Uterus (tissue), 3 donors: ENCODE measurements at regions not wholly inside any gene's neighbourhood (a gene's known extent, or its start where the extent isn't known, plus 50 kb on each side); places are given as distances from the start of the nearest gene placed in this dataset.

Experiments used
- DNase-seq, 2 donors: peaks; one replicate each; pipeline ENCODE4 v3.0.0-alpha.2; 2019 to 2020
- H3K27ac ChIP-seq, 2 donors: fragments of 200-600 bp; sonication (generic); 1 replicate in 1 of 2; 2 replicates in 1 of 2; pipeline ENCODE4 v1.5.1; 2016 to 2018
- H3K27me3 ChIP-seq, 2 donors: fragments of 200-600 bp; sonication (generic); one replicate each; pipeline ENCODE4 v1.5.1; 2018 to 2019; ENCODE audit warnings: control low read depth in 1 of 2
- H3K36me3 ChIP-seq, 2 donors: fragments of 200-600 bp; sonication (generic); one replicate each; pipeline ENCODE4 v1.5.1; 2019; ENCODE audit warnings: control low read depth in 1 of 2
- H3K4me1 ChIP-seq, 2 donors: fragments of 200-600 bp; sonication (generic); one replicate each; pipeline ENCODE4 v1.5.1; 2018 to 2019; ENCODE audit warnings: control low read depth in 1 of 2
- H3K4me3 ChIP-seq, 2 donors: fragments of 200-600 bp; sonication (generic); 1 replicate in 1 of 2; 2 replicates in 1 of 2; pipeline ENCODE4 v1.5.1; 2018 to 2019; ENCODE audit warnings: mild to moderate bottlenecking in 1 of 2
- H3K9me3 ChIP-seq, 2 donors: fragments of 200-600 bp; sonication (generic); one replicate each; pipeline ENCODE4 v1.5.1; 2019; ENCODE audit warnings: control low read depth in 1 of 2
- CTCF ChIP-seq, 4 experiments: fragments of 200-600 bp in 2 of 4; fragments of 450-650 bp in 2 of 4; sonication (generic) in 2 of 4; IDR thresholded peaks; one replicate each; pipeline ENCODE4 v1.5.1; 2016 to 2019; ENCODE audit warnings: antibody characterized with exemption in 4 of 4, mild to moderate bottlenecking in 2 of 4, moderate library complexity in 1 of 4
- POLR2A ChIP-seq, 2 donors: fragments of 450-650 bp; IDR thresholded peaks; one replicate each; pipeline ENCODE4 v1.6.1; 2016; ENCODE audit warnings: antibody characterized with exemption in 2 of 2, mild to moderate bottlenecking in 1 of 2, moderate library complexity in 1 of 2
- intact Hi-C: fragments of 100-400 bp; cut with DNase I; formaldehyde crosslinking; loops from one replicate; pipeline ENCODE4 v1.15.1; 2023; ENCODE audit warnings: low total_unique reads
- donor health status: DM: yes; HTN: yes; CAD: no.

- intact Hi-C loops: no loop called here
- Histone ChIP-seq H3K4me1 (no peaks in the 10 kb centered on the region), H3K27ac (no peak overlapping the region), H3K27me3 (no peaks in the 10 kb centered on the region), H3K9me3 (no peaks in the 10 kb centered on the region), H3K36me3 (no peaks in the 10 kb centered on the region), H3K4me3 (no peak overlapping the region)
- DNase-seq: no peak
- TF ChIP-seq CTCF (IDR thresholded peaks at IDR 0.05) (no peak), POLR2A (IDR thresholded peaks at IDR 0.05) (no peak)
These were observed 161.7 kb upstream of the RMST start for GRCh38 chr12:97300891-97301290.

GRCh38 chr12:97301576-97301975, 161.0 kb upstream of the RMST start:
- H3K27me3 ChIP-seq: no peaks in the 10 kb centered on the region
- DNase-seq: no peak
- no peak overlapping the region for H3K27ac ChIP-seq
- no peaks in the 10 kb centered on the region for H3K36me3 ChIP-seq
- H3K9me3 ChIP-seq: no peaks in the 10 kb centered on the region
- H3K4me3 ChIP-seq: no peak overlapping the region
- TF ChIP-seq CTCF (IDR thresholded peaks at IDR 0.05) (no peak), POLR2A (IDR thresholded peaks at IDR 0.05) (no peak)
- no peaks in the 10 kb centered on the region for H3K4me1 ChIP-seq
- intact Hi-C loops: no loop called here

GRCh38 chr12:97305651-97306050, 157.0 kb upstream of the RMST start:
- H3K4me3 ChIP-seq: no peak overlapping the region
- no peak for DNase-seq
- no peaks in the 10 kb centered on the region for H3K36me3 ChIP-seq
- H3K27me3 ChIP-seq: no peaks in the 10 kb centered on the region
- intact Hi-C loops: no loop called here
- H3K4me1 ChIP-seq: no peaks in the 10 kb centered on the region
- H3K9me3 ChIP-seq: no peaks in the 10 kb centered on the region
- H3K27ac ChIP-seq: no peak overlapping the region
- TF ChIP-seq POLR2A (IDR thresholded peaks at IDR 0.05) (no peak), CTCF (IDR thresholded peaks at IDR 0.05) (no peak)

- TF ChIP-seq CTCF (IDR thresholded peaks at IDR 0.05): no peak
- TF ChIP-seq POLR2A (IDR thresholded peaks at IDR 0.05): no peak
These were observed 156.5 kb upstream of the RMST start for GRCh38 chr12:97306147-97306546.

GRCh38 chr12:97308576-97309198, 153.9 kb upstream of the RMST start:
- no peak for DNase-seq
- no peak for TF ChIP-seq POLR2A (IDR thresholded peaks at IDR 0.05)
- peak; percentile 46 to 59 (median 55) for TF ChIP-seq CTCF (IDR thresholded peaks at IDR 0.05)
- no peaks in the 10 kb centered on the region for H3K27me3 ChIP-seq
- H3K27ac ChIP-seq: no peak overlapping the region
- H3K9me3 ChIP-seq: no peaks in the 10 kb centered on the region
- no peak overlapping the region for H3K4me3 ChIP-seq
- H3K4me1 ChIP-seq: no peaks in the 10 kb centered on the region
- H3K36me3 ChIP-seq: no peaks in the 10 kb centered on the region
- intact Hi-C loops: no loop called here

More at GRCh38 chr12:97306147-97306546, 156.5 kb upstream of the RMST start:
- no peak overlapping the region for H3K4me3 ChIP-seq
- no peaks in the 10 kb centered on the region for H3K9me3 ChIP-seq
- intact Hi-C loops: no loop called here
- no peaks in the 10 kb centered on the region for H3K27me3 ChIP-seq
- DNase-seq: no peak
- H3K4me1 ChIP-seq: no peaks in the 10 kb centered on the region
- H3K36me3 ChIP-seq: no peaks in the 10 kb centered on the region
- H3K27ac ChIP-seq: no peak overlapping the region
